ENCODE measurements at regions not wholly inside any gene's neighbourhood (a gene's known extent, or its start where the extent isn't known, plus 50 kb on each side); places are given as distances from the start of the nearest gene placed in this dataset.
A peak's percentile ranks its signal among the peaks of the same experiment; 100 is the strongest.

- no peak for DNase-seq (ENCODE audit: low read depth)
These were observed 173.0 kb upstream of the GATA6 start for GRCh38 chr18:21996351-21996826.

GRCh38 chr18:21997207-21998143 lies 171.9 kb upstream of the GATA6 start:
- peak; percentile 81 for DNase-seq (ENCODE audit: low read depth)

- no peak for DNase-seq (ENCODE audit: low read depth)
These were observed 170.9 kb upstream of the GATA6 start for GRCh38 chr18:21998486-21998885.

- peak; percentile 2 for DNase-seq (ENCODE audit: low read depth)
These were observed 167.4 kb upstream of the GATA6 start for GRCh38 chr18:22001912-22002487.

- no peak for DNase-seq (ENCODE audit: low read depth)
These were observed 164.1 kb upstream of the GATA6 start for GRCh38 chr18:22005191-22005841.

GRCh38 chr18:22006458-22006857 lies 162.9 kb upstream of the GATA6 start:
- DNase-seq (ENCODE audit: low read depth), result no peak

- no peak for DNase-seq (ENCODE audit: low read depth)
These were observed 160.1 kb upstream of the GATA6 start for GRCh38 chr18:22009242-22009641.

GRCh38 chr18:22013993-22014392 lies 155.4 kb upstream of the GATA6 start:
- no peak for DNase-seq (ENCODE audit: low read depth)

GRCh38 chr18:22015156-22015555 lies 154.2 kb upstream of the GATA6 start:
- peak; percentile 28 for DNase-seq (ENCODE audit: low read depth)

GRCh38 chr18:22018366-22018765 lies 151.0 kb upstream of the GATA6 start:
- no peak for DNase-seq (ENCODE audit: low read depth)

- no peak for DNase-seq (ENCODE audit: low read depth)
These were observed 150.2 kb upstream of the GATA6 start for GRCh38 chr18:22019193-22019592.

- DNase-seq (ENCODE audit: low read depth), result no peak
These were observed 149.1 kb upstream of the GATA6 start for GRCh38 chr18:22020127-22020866.

GRCh38 chr18:22020867-22021370 lies 148.5 kb upstream of the GATA6 start:
- DNase-seq (ENCODE audit: low read depth), result no peak

GRCh38 chr18:22021701-22022100 lies 147.7 kb upstream of the GATA6 start:
- DNase-seq (ENCODE audit: low read depth), result no peak

- no peak for DNase-seq (ENCODE audit: low read depth)
These were observed 144.5 kb upstream of the GATA6 start for GRCh38 chr18:22024924-22025323.

GRCh38 chr18:22026362-22026761 lies 143.0 kb upstream of the GATA6 start:
- DNase-seq (ENCODE audit: low read depth), result no peak

- no peak for DNase-seq (ENCODE audit: low read depth)
These were observed 142.5 kb upstream of the GATA6 start for GRCh38 chr18:22026889-22027288.

- peak; percentile 50 for DNase-seq (ENCODE audit: low read depth)
These were observed 137.8 kb upstream of the GATA6 start for GRCh38 chr18:22031611-22032010.

GRCh38 chr18:22032392-22032961 lies 136.9 kb upstream of the GATA6 start:
- peak; percentile 100 for DNase-seq (ENCODE audit: low read depth)

GRCh38 chr18:22033085-22033484 lies 136.3 kb upstream of the GATA6 start:
- no peak for DNase-seq (ENCODE audit: low read depth)

GRCh38 chr18:22034276-22034675 lies 135.1 kb upstream of the GATA6 start:
- DNase-seq (ENCODE audit: low read depth), result no peak
